ENCODE measurements at regions not wholly inside any gene's neighbourhood (a gene's known extent, or its start where the extent isn't known, plus 50 kb on each side); places are given as distances from the start of the nearest gene placed in this dataset. TPM values are rescaled to one million over a fixed set of nuclear protein-coding genes. Genes with fewer than 3 reads are reported as not detected.

GRCh38 chr11:109371444-109372176, 50.4 kb upstream of the C11orf87 start:
- no peak for DNase-seq (ENCODE audit: low read depth, low spot score)
- POLR2A ChIA-PET, result no interaction called here

More at GRCh38 chr11:109371444-109372176, 50.4 kb upstream of the C11orf87 start:
- TF ChIP-seq, protein P1, sequence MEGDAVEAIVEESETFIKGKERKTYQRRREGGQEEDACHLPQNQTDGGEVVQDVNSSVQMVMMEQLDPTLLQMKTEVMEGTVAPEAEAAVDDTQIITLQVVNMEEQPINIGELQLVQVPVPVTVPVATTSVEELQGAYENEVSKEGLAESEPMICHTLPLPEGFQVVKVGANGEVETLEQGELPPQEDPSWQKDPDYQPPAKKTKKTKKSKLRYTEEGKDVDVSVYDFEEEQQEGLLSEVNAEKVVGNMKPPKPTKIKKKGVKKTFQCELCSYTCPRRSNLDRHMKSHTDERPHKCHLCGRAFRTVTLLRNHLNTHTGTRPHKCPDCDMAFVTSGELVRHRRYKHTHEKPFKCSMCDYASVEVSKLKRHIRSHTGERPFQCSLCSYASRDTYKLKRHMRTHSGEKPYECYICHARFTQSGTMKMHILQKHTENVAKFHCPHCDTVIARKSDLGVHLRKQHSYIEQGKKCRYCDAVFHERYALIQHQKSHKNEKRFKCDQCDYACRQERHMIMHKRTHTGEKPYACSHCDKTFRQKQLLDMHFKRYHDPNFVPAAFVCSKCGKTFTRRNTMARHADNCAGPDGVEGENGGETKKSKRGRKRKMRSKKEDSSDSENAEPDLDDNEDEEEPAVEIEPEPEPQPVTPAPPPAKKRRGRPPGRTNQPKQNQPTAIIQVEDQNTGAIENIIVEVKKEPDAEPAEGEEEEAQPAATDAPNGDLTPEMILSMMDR (IDR thresholded peaks at IDR 0.05; ENCODE audit: low read depth, low read length), result no peak
- CTCF ChIA-PET, result no interaction called here
- no peak overlapping the region for H3K4me3 ChIP-seq (ENCODE audit: low read depth, low read length)
- no peaks in the 10 kb centered on the region for H3K9me3 ChIP-seq (ENCODE audit: control insufficient read depth, insufficient read depth, low read length)
- H3K27me3 ChIP-seq (ENCODE audit: control insufficient read depth, insufficient read depth, low read length), result no peaks in the 10 kb centered on the region
- no peak overlapping the region for H3K27ac ChIP-seq (ENCODE audit: low read depth, low read length)

Small RNAs in the stretch of these regions (small RNA-seq; reads per million reads assigned to genes)
- gene RF00157 (ENCODE audit: insufficient read length, low read depth) (not detected), gene RNA5SP349 (ENCODE audit: insufficient read length, low read depth) (not detected), gene RNU6-654P (ENCODE audit: insufficient read length, low read depth) (not detected)
